HEK293 (cell line): ENCODE measurements at regions not wholly inside any gene's neighbourhood (a gene's known extent, or its start where the extent isn't known, plus 50 kb on each side); places are given as distances from the start of the nearest gene placed in this dataset.

Experiments used
- CTCF ChIA-PET: fragments of 350-600 bp; formaldehyde crosslinking; extraction: SDS; loops from one replicate; lab custom pipeline; 2021; ENCODE audit warnings: antibody characterized with exemption; lab: Yijun Ruan, JAX
- POLR2A ChIA-PET: fragments of 300-600 bp; formaldehyde crosslinking; extraction: SDS; loops from one replicate; lab custom pipeline; 2020; ENCODE audit warnings: antibody characterized with exemption, inconsistent platforms; lab: Yijun Ruan, JAX
- H3K27ac ChIP-seq: fragments of 200-500 bp; sonication (Bioruptor generic); 2 replicates; pipeline ENCODE4 v1.5.1; 2014; ENCODE audit warnings: low read depth, low read length, control low read depth, inconsistent platforms; ENCODE audit errors: extremely low read depth
- H3K36me3 ChIP-seq, 2 experiments: fragments of 200-500 bp in 1 of 2; sonication (Bioruptor generic) in 1 of 2; 1 replicate in 1 of 2; 2 replicates in 1 of 2; pipeline ENCODE4 v1.5.1; 2014 to 2017; ENCODE audit warnings: inconsistent platforms in 2 of 2, low read length in 2 of 2; ENCODE audit not compliant: control insufficient read depth in 2 of 2, insufficient read depth in 1 of 2
- H3K4me1 ChIP-seq: fragments of 200-500 bp; sonication (Bioruptor generic); 2 replicates; pipeline ENCODE4 v1.5.1; 2014; ENCODE audit warnings: mild to moderate bottlenecking, low read length, inconsistent platforms; ENCODE audit not compliant: control insufficient read depth, insufficient read depth
- H3K4me3 ChIP-seq: 2 replicates; pipeline ENCODE4 v1.5.1; 2011; ENCODE audit warnings: low read depth, mild to moderate bottlenecking, control low read depth, low read length, moderate library complexity
- H3K9me3 ChIP-seq: fragments of 200-500 bp; sonication (Bioruptor generic); 2 replicates; pipeline ENCODE4 v1.5.1; 2014; ENCODE audit warnings: low read depth, low read length, inconsistent platforms; ENCODE audit not compliant: control insufficient read depth, insufficient read depth
- FEZF1 ChIP-seq: fragments of 450-650 bp; formaldehyde crosslinking; IDR thresholded peaks from 2 replicates; pipeline ENCODE4 v1.5.1; 2016; ENCODE audit warnings: missing biosample characterization, missing genetic modification characterization
- GFI1B ChIP-seq: fragments of 450-650 bp; formaldehyde crosslinking; IDR thresholded peaks from 2 replicates; pipeline ENCODE4 v1.5.1; 2016; ENCODE audit warnings: missing biosample characterization, missing genetic modification characterization
- GLIS1 ChIP-seq: fragments of 450-650 bp; formaldehyde crosslinking; IDR thresholded peaks from 2 replicates; pipeline ENCODE4 v1.5.1; 2016; ENCODE audit warnings: missing biosample characterization, missing genetic modification characterization
- HOXD13 ChIP-seq: sonication (generic); formaldehyde crosslinking; IDR thresholded peaks from 2 replicates; pipeline ENCODE4 v1.8.0; 2022; ENCODE audit warnings: missing genetic modification reagents, borderline replicate concordance
- KLF1 ChIP-seq: fragments of 450-650 bp; formaldehyde crosslinking; IDR thresholded peaks from 2 replicates; pipeline ENCODE4 v1.5.1; 2016; ENCODE audit warnings: missing biosample characterization, missing genetic modification characterization
- MYNN ChIP-seq: fragments of 450-650 bp; formaldehyde crosslinking; IDR thresholded peaks from 2 replicates; pipeline ENCODE4 v1.5.1; 2016; ENCODE audit warnings: missing biosample characterization, missing genetic modification characterization, borderline replicate concordance
- OVOL3 ChIP-seq: fragments of 450-650 bp; formaldehyde crosslinking; IDR thresholded peaks from 2 replicates; pipeline ENCODE4 v1.5.1; 2016; ENCODE audit warnings: missing biosample characterization, missing genetic modification characterization
- SCRT1 ChIP-seq: fragments of 450-650 bp; formaldehyde crosslinking; IDR thresholded peaks from 2 replicates; pipeline ENCODE4 v1.5.1; 2016; ENCODE audit warnings: missing biosample characterization, missing genetic modification characterization, borderline replicate concordance
- SCRT2 ChIP-seq: fragments of 450-650 bp; formaldehyde crosslinking; IDR thresholded peaks from 2 replicates; pipeline ENCODE4 v1.5.1; 2016; ENCODE audit warnings: missing biosample characterization, missing genetic modification characterization
- SP3 ChIP-seq: fragments of 450-650 bp; formaldehyde crosslinking; IDR thresholded peaks from 2 replicates; pipeline ENCODE4 v1.5.1; 2016; ENCODE audit warnings: missing biosample characterization, missing genetic modification characterization
- ZBTB21 ChIP-seq: fragments of 450-650 bp; formaldehyde crosslinking; IDR thresholded peaks from 2 replicates; pipeline ENCODE4 v1.5.1; 2017; ENCODE audit warnings: missing biosample characterization, missing genetic modification characterization
- ZFP41 ChIP-seq: fragments of 450-650 bp; formaldehyde crosslinking; IDR thresholded peaks from 2 replicates; pipeline ENCODE4 v1.5.1; 2016; ENCODE audit warnings: missing biosample characterization, missing genetic modification characterization, borderline replicate concordance
- ZNF121 ChIP-seq: fragments of 450-650 bp; formaldehyde crosslinking; IDR thresholded peaks from 2 replicates; pipeline ENCODE4 v1.5.1; 2016; ENCODE audit warnings: missing biosample characterization, missing genetic modification characterization
- ZNF350 ChIP-seq: fragments of 450-650 bp; formaldehyde crosslinking; IDR thresholded peaks from 2 replicates; pipeline ENCODE4 v1.5.0; 2017; ENCODE audit warnings: missing biosample characterization, mild to moderate bottlenecking, missing genetic modification characterization
- ZNF354C ChIP-seq: fragments of 450-650 bp; formaldehyde crosslinking; IDR thresholded peaks from 2 replicates; pipeline ENCODE4 v1.5.1; 2016; ENCODE audit warnings: missing biosample characterization, missing genetic modification characterization, low read depth, borderline replicate concordance
- ZNF394 ChIP-seq: fragments of 450-650 bp; formaldehyde crosslinking; IDR thresholded peaks from 2 replicates; pipeline ENCODE4 v1.5.1; 2016; ENCODE audit warnings: missing biosample characterization, missing genetic modification characterization, mild to moderate bottlenecking, moderate library complexity, borderline replicate concordance
- ZNF473 ChIP-seq: fragments of 450-650 bp; formaldehyde crosslinking; IDR thresholded peaks from 2 replicates; pipeline ENCODE4 v1.5.1; 2017; ENCODE audit warnings: missing biosample characterization, missing genetic modification characterization
- ZNF510 ChIP-seq: fragments of 450-650 bp; formaldehyde crosslinking; IDR thresholded peaks from 2 replicates; pipeline ENCODE4 v1.5.1; 2018; ENCODE audit warnings: mild to moderate bottlenecking, missing genetic modification characterization, missing biosample characterization; ENCODE audit not compliant: insufficient replicate concordance
- TF ChIP-seq, protein P1 (sequence below): fragments of 450-650 bp; formaldehyde crosslinking; IDR thresholded peaks from 2 replicates; pipeline ENCODE4 v1.5.1; 2017; ENCODE audit warnings: missing biosample characterization, missing genetic modification characterization
- TF ChIP-seq, protein P2 (sequence below): fragments of 450-650 bp; formaldehyde crosslinking; conservative IDR thresholded peaks from 2 replicates; pipeline ENCODE4 v1.5.1; 2016; ENCODE audit warnings: low read depth, missing biosample characterization, missing genetic modification characterization
- TF ChIP-seq, protein P3 (sequence below): fragments of 450-650 bp; formaldehyde crosslinking; IDR thresholded peaks from 2 replicates; pipeline ENCODE4 v1.5.1; 2016; ENCODE audit warnings: missing biosample characterization, missing genetic modification characterization
- TF ChIP-seq, protein P4 (sequence below): IDR thresholded peaks from 2 replicates; pipeline ENCODE4 v1.6.1; 2011; ENCODE audit warnings: mild to moderate bottlenecking, low read depth, low read length, borderline replicate concordance
- TF ChIP-seq, protein P5 (sequence below): fragments of 450-650 bp; formaldehyde crosslinking; IDR thresholded peaks from 2 replicates; pipeline ENCODE4 v1.5.1; 2016; ENCODE audit warnings: missing biosample characterization, missing genetic modification characterization
- TF ChIP-seq, protein P6 (sequence below): fragments of 450-650 bp; formaldehyde crosslinking; IDR thresholded peaks from 2 replicates; pipeline ENCODE4 v1.5.1; 2017; ENCODE audit warnings: missing biosample characterization, mild to moderate bottlenecking, missing genetic modification characterization, moderate library complexity

DNA sequence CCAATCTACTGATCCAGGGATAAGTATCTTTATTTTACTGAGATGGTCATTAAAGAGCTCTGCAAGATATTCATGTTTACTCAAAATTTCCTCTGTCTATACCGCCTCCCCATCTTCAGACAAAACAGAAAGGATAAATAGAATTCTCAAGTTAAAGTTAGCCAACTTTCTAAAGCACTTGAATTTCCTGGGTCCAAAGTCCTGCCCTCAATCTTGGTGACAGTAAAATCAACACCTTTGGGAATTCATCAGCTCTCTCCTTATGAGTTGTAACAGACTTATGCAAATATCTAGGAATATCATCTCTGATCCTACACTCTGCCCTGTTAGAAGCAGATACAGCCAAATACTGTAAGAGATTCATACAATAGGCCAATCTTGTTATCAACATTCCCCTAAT, 122.5 kb upstream of the HAAO start:
- H3K27ac ChIP-seq, result no peak overlapping the region
- H3K36me3 ChIP-seq, result no peaks in the 10 kb centered on the region
- TF ChIP-seq ZNF350 (no peak), ZNF121 (tag by site-specific recombination) (no peak), SP3 (tag by site-specific recombination) (no peak), ZBTB21 (tag by site-specific recombination) (no peak), OVOL3 (tag by site-specific recombination) (no peak), SCRT1 (tag by site-specific recombination) (no peak), ZNF510 (no peak), MYNN (tag by site-specific recombination) (no peak), GFI1B (tag by site-specific recombination) (no peak)
- TF ChIP-seq, protein P1, sequence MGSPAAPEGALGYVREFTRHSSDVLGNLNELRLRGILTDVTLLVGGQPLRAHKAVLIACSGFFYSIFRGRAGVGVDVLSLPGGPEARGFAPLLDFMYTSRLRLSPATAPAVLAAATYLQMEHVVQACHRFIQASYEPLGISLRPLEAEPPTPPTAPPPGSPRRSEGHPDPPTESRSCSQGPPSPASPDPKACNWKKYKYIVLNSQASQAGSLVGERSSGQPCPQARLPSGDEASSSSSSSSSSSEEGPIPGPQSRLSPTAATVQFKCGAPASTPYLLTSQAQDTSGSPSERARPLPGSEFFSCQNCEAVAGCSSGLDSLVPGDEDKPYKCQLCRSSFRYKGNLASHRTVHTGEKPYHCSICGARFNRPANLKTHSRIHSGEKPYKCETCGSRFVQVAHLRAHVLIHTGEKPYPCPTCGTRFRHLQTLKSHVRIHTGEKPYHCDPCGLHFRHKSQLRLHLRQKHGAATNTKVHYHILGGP (tag by site-specific recombination), result no peak
- TF ChIP-seq, protein P2, sequence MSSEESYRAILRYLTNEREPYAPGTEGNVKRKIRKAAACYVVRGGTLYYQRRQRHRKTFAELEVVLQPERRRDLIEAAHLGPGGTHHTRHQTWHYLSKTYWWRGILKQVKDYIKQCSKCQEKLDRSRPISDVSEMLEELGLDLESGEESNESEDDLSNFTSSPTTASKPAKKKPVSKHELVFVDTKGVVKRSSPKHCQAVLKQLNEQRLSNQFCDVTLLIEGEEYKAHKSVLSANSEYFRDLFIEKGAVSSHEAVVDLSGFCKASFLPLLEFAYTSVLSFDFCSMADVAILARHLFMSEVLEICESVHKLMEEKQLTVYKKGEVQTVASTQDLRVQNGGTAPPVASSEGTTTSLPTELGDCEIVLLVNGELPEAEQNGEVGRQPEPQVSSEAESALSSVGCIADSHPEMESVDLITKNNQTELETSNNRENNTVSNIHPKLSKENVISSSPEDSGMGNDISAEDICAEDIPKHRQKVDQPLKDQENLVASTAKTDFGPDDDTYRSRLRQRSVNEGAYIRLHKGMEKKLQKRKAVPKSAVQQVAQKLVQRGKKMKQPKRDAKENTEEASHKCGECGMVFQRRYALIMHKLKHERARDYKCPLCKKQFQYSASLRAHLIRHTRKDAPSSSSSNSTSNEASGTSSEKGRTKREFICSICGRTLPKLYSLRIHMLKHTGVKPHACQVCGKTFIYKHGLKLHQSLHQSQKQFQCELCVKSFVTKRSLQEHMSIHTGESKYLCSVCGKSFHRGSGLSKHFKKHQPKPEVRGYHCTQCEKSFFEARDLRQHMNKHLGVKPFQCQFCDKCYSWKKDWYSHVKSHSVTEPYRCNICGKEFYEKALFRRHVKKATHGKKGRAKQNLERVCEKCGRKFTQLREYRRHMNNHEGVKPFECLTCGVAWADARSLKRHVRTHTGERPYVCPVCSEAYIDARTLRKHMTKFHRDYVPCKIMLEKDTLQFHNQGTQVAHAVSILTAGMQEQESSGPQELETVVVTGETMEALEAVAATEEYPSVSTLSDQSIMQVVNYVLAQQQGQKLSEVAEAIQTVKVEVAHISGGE (tag by site-specific recombination), result no peak
- ChIA-PET POLR2A (no interaction called here), CTCF (interaction anchor here (0.7 kb wide), 1 partner anchor 10 kb away, joined by 3 read pairs; no protein-coding TSS in a partner anchor)
- H3K9me3 ChIP-seq, result no peaks in the 10 kb centered on the region
- H3K4me1 ChIP-seq, result peaks cover 4% of the 10 kb centered on the region; the same call in 1 of the 2 replicates
- no peak overlapping the region for H3K4me3 ChIP-seq

DNA sequence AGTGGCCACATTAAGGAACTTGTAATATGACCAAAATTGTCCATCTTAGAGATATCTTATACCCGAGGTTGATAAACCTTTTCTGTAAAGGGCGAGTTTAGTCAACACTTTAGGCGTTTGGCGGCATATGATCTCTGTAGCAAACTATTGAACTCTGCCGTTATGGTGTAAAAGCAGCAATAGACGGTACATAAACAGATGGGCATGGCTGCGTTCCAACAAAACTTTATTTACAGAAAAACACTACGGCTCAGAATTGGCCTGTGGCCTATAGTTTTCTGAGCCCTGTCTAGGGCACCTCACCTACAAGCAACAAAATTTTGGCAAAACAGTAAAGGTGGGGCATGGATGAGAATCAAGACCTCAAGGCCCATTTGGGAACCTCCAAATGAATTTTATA, 121.9 kb upstream of the HAAO start:
- Histone ChIP-seq H3K9me3 (no peaks in the 10 kb centered on the region), H3K27ac (no peak overlapping the region), H3K4me1 (peaks cover 4% of the 10 kb centered on the region; the same call in 1 of the 2 replicates), H3K4me3 (no peak overlapping the region), H3K36me3 (no peaks in the 10 kb centered on the region)
- POLR2A ChIA-PET, result no interaction called here
- CTCF ChIA-PET, result no interaction called here
- TF ChIP-seq KLF1 (tag by site-specific recombination), result no peak
- no peak for TF ChIP-seq ZNF354C (tag by site-specific recombination)
- TF ChIP-seq, protein P3, sequence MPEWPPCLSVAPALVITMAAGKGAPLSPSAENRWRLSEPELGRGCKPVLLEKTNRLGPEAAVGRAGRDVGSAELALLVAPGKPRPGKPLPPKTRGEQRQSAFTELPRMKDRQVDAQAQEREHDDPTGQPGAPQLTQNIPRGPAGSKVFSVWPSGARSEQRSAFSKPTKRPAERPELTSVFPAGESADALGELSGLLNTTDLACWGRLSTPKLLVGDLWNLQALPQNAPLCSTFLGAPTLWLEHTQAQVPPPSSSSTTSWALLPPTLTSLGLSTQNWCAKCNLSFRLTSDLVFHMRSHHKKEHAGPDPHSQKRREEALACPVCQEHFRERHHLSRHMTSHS, result no peak
- TF ChIP-seq, protein P4, sequence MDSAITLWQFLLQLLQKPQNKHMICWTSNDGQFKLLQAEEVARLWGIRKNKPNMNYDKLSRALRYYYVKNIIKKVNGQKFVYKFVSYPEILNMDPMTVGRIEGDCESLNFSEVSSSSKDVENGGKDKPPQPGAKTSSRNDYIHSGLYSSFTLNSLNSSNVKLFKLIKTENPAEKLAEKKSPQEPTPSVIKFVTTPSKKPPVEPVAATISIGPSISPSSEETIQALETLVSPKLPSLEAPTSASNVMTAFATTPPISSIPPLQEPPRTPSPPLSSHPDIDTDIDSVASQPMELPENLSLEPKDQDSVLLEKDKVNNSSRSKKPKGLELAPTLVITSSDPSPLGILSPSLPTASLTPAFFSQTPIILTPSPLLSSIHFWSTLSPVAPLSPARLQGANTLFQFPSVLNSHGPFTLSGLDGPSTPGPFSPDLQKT, result no peak
- TF ChIP-seq GLIS1, result no peak
- no peak for TF ChIP-seq ZNF394
- TF ChIP-seq HOXD13, result no peak
- TF ChIP-seq FEZF1 (tag by site-specific recombination), result no peak
- no peak for TF ChIP-seq ZNF473 (tag by site-specific recombination)
- TF ChIP-seq, protein P5, sequence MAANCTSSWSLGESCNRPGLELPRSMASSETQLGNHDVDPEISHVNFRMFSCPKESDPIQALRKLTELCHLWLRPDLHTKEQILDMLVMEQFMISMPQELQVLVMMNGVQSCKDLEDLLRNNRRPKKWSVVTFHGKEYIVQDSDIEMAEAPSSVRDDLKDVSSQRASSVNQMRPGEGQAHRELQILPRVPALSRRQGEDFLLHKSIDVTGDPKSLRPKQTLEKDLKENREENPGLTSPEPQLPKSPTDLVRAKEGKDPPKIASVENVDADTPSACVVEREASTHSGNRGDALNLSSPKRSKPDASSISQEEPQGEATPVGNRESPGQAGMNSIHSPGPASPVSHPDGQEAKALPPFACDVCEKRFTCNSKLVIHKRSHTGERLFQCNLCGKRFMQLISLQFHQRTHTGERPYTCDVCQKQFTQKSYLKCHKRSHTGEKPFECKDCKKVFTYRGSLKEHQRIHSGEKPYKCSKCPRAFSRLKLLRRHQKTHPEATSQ, result no peak
- TF ChIP-seq SCRT2 (tag by site-specific recombination), result no peak
- no peak for TF ChIP-seq ZFP41 (tag by site-specific recombination)
- TF ChIP-seq, protein P6, sequence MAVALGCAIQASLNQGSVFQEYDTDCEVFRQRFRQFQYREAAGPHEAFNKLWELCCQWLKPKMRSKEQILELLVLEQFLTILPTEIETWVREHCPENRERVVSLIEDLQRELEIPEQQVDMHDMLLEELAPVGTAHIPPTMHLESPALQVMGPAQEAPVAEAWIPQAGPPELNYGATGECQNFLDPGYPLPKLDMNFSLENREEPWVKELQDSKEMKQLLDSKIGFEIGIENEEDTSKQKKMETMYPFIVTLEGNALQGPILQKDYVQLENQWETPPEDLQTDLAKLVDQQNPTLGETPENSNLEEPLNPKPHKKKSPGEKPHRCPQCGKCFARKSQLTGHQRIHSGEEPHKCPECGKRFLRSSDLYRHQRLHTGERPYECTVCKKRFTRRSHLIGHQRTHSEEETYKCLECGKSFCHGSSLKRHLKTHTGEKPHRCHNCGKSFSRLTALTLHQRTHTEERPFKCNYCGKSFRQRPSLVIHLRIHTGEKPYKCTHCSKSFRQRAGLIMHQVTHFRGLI (tag by site-specific recombination), result no peak
